HCT116 (cell line): ENCODE measurements at regions not wholly inside any gene's neighbourhood (a gene's known extent, or its start where the extent isn't known, plus 50 kb on each side); places are given as distances from the start of the nearest gene placed in this dataset.

ENCODE experiments used
- ATAC-seq: fragments of 200-7000 bp; cut with Tn5 transposase; 2 replicates; pipeline ENCODE4 v1.9.1; 2020; ENCODE audit warnings: mild to moderate bottlenecking, moderate library complexity
- BruUV-seq: library from RNA; stranded (reverse); fragments of 400-500 nt; replicated peaks from 2 replicates; lab custom pipeline; 2021; lab: Mats Ljungman, UMichigan
- CTCF ChIA-PET: fragments of 300-600 bp; sonication (Branson Sonifier 250); formaldehyde crosslinking; loops from one replicate; lab custom pipeline; 2021; ENCODE audit warnings: antibody characterized with exemption; lab: Charles Lee
- POLR2A ChIA-PET: fragments of 300-600, 350-600 bp; sonication (Branson Sonifier 250); formaldehyde crosslinking; loops from one replicate; lab custom pipeline; 2021; ENCODE audit warnings: antibody characterized with exemption; lab: Charles Lee
- RAD21 ChIA-PET, 2 experiments: fragments of 300-600 bp; sonication (Branson Sonifier 250); formaldehyde crosslinking; loops; one replicate each; lab custom pipeline; 2023; ENCODE audit warnings: low total read pairs in 2 of 2; ENCODE audit not compliant: uncharacterized antibody in 2 of 2, unreplicated experiment in 2 of 2, low non-redundant PET in 1 of 2; lab: Charles Lee
- DNase-seq: peaks from one replicate; pipeline ENCODE4 v3.0.0-alpha.2; 2010; ENCODE audit warnings: low read depth, low spot score
- H2AFZ ChIP-seq: fragments of 200-600 bp; shearing (Covaris generic), sonication (generic); 2 replicates; pipeline ENCODE4 v1.6.1; 2017; ENCODE audit warnings: low read depth, mixed run types, mixed read lengths, antibody characterized with exemption, low read length; ENCODE audit not compliant: poor library complexity, severe bottlenecking
- H3K27ac ChIP-seq: 2 replicates; pipeline ENCODE4 v1.5.1; 2012; ENCODE audit warnings: low read depth, low read length
- H3K27me3 ChIP-seq: fragments of 200-600 bp; sonication (generic); 2 replicates; pipeline ENCODE4 v1.6.1; 2016; ENCODE audit warnings: mixed run types, low read length, mixed read lengths; ENCODE audit not compliant: insufficient read depth
- H3K36me3 ChIP-seq, 2 experiments: fragments of 200-500 bp in 1 of 2; fragments of 200-600 bp in 1 of 2; sonication (Bioruptor generic) in 1 of 2; sonication (generic) in 1 of 2; 2 replicates each; pipeline versions ENCODE4 v1.5.1 to v1.6.1; 2014 to 2016; ENCODE audit warnings: low read length in 2 of 2, inconsistent platforms in 1 of 2, mixed read lengths in 1 of 2, mixed run types in 1 of 2; ENCODE audit not compliant: insufficient read depth in 2 of 2, control insufficient read depth in 1 of 2
- H3K4me1 ChIP-seq, 2 experiments: fragments of 200-600 bp in 1 of 2; sonication (generic) in 1 of 2; 2 replicates each; pipeline versions ENCODE4 v1.5.1 to v1.6.1; 2012 to 2017; ENCODE audit warnings: low read length in 2 of 2, inconsistent platforms in 1 of 2, mild to moderate bottlenecking in 1 of 2, mixed read lengths in 1 of 2, mixed run types in 1 of 2, moderate library complexity in 1 of 2; ENCODE audit not compliant: insufficient read depth in 2 of 2, control insufficient read depth in 1 of 2
- H3K4me2 ChIP-seq: fragments of 200-600 bp; sonication (generic); 2 replicates; pipeline ENCODE4 v1.6.1; 2017; ENCODE audit warnings: mixed run types, low read length, mixed read lengths
- H3K4me3 ChIP-seq, 2 experiments: fragments of 200-600 bp in 1 of 2; sonication (generic) in 1 of 2; replicated peaks in 1 of 2; 2 replicates each; pipeline ENCODE4 v1.5.1; 2011 to 2016; ENCODE audit warnings: low read length in 2 of 2, control low read depth in 1 of 2, low read depth in 1 of 2, mild to moderate bottlenecking in 1 of 2, mixed read lengths in 1 of 2, mixed run types in 1 of 2
- H3K79me2 ChIP-seq: fragments of 200-600 bp; sonication (generic); 2 replicates; pipeline ENCODE4 v1.6.1; 2017; ENCODE audit warnings: mild to moderate bottlenecking, mixed run types, low read length, moderate library complexity, mixed read lengths; ENCODE audit not compliant: insufficient read depth
- H3K9ac ChIP-seq: fragments of 200-600 bp; sonication (generic); 2 replicates; pipeline ENCODE4 v1.6.1; 2016; ENCODE audit warnings: low read length, mixed read lengths
- H3K9me2 ChIP-seq: fragments of 200-600 bp; sonication (generic), shearing (Covaris generic); 2 replicates; pipeline ENCODE4 v1.6.1; 2017; ENCODE audit warnings: mixed run types, mild to moderate bottlenecking, moderate library complexity; ENCODE audit not compliant: insufficient read depth
- H3K9me3 ChIP-seq, 2 experiments: fragments of 200-500 bp in 1 of 2; fragments of 200-600 bp in 1 of 2; sonication (Bioruptor generic) in 1 of 2; sonication (generic) in 1 of 2; 2 replicates each; pipeline ENCODE4 v1.6.1; 2014 to 2017; ENCODE audit warnings: low read length in 2 of 2, mixed read lengths in 2 of 2, inconsistent platforms in 1 of 2, low read depth in 1 of 2, mild to moderate bottlenecking in 1 of 2, mixed run types in 1 of 2, moderate library complexity in 1 of 2; ENCODE audit not compliant: control insufficient read depth in 1 of 2, insufficient read depth in 1 of 2
- H4K20me1 ChIP-seq: fragments of 200-600 bp; sonication (generic), shearing (Covaris generic); 2 replicates; pipeline ENCODE4 v1.6.1; 2017; ENCODE audit warnings: mixed run types, mild to moderate bottlenecking, moderate library complexity; ENCODE audit not compliant: insufficient read depth
- CBX3 ChIP-seq: IDR thresholded peaks from 2 replicates; pipeline ENCODE4 v1.6.1; 2012; ENCODE audit warnings: low read depth
- EGR1 ChIP-seq: IDR thresholded peaks from 2 replicates; pipeline ENCODE4 v1.6.1; 2012; ENCODE audit warnings: low read depth
- EZH2 ChIP-seq: fragments of 200-600 bp; sonication (generic); IDR thresholded peaks from 2 replicates; pipeline ENCODE4 v1.6.1; 2017; ENCODE audit warnings: antibody characterized with exemption, mixed run types
- EZH2phosphoT487 ChIP-seq: fragments of 200-600 bp; IDR thresholded peaks from 2 replicates; pipeline ENCODE4 v1.6.1; 2018; ENCODE audit warnings: antibody characterized with exemption, borderline replicate concordance
- JUND ChIP-seq: IDR thresholded peaks from 2 replicates; pipeline ENCODE4 v1.6.1; 2012
- POLR2A ChIP-seq: IDR thresholded peaks from 2 replicates; pipeline ENCODE4 v1.7.0; 2011; ENCODE audit warnings: borderline replicate concordance; ENCODE audit not compliant: insufficient read depth, insufficient read length; ENCODE audit errors: extremely low read depth
- POLR2AphosphoS5 ChIP-seq: IDR thresholded peaks from 2 replicates; pipeline ENCODE4 v1.6.1; 2011; ENCODE audit warnings: mild to moderate bottlenecking, low read depth, low read length, moderate library complexity
- RAD21 ChIP-seq: IDR thresholded peaks from 2 replicates; pipeline ENCODE4 v1.6.1; 2012; ENCODE audit warnings: low read depth, mild to moderate bottlenecking
- SIN3A ChIP-seq: IDR thresholded peaks from 2 replicates; pipeline ENCODE4 v1.6.1; 2012; ENCODE audit warnings: low read depth
- YY1 ChIP-seq: IDR thresholded peaks from 2 replicates; pipeline ENCODE4 v1.6.1; 2011; ENCODE audit warnings: low read length, low read depth, moderate library complexity, mild to moderate bottlenecking; ENCODE audit not compliant: insufficient replicate concordance; ENCODE audit errors: extremely low read depth
- ZFX ChIP-seq: fragments of 450-650 bp; IDR thresholded peaks from 2 replicates; pipeline ENCODE4 v1.6.1; 2017
- ZNF274 ChIP-seq: fragments of 200-500 bp; sonication (Bioruptor generic); IDR thresholded peaks from 2 replicates; pipeline ENCODE4 v1.6.1; 2014; ENCODE audit warnings: mild to moderate bottlenecking, low read depth, low read length, inconsistent platforms
- intact Hi-C: fragments of 100-400 bp; cut with micrococcal nuclease; formaldehyde crosslinking; loops from 2 replicates; pipeline ENCODE4 v1.10.0; 2022
- TF ChIP-seq, protein P1 (sequence below), 3 experiments: fragments of 200-600 bp in 1 of 3; sonication (generic) in 1 of 3; IDR thresholded peaks in 2 of 3; conservative IDR thresholded peaks in 1 of 3; 2 replicates each; pipeline ENCODE4 v1.5.1; 2012 to 2017; ENCODE audit warnings: low read depth in 2 of 3, low read length in 2 of 3, antibody characterized with exemption in 1 of 3, borderline replicate concordance in 1 of 3, control low read depth in 1 of 3, mild to moderate bottlenecking in 1 of 3, mixed read lengths in 1 of 3, mixed run types in 1 of 3, moderate library complexity in 1 of 3; ENCODE audit not compliant: insufficient read depth in 1 of 3
- TF ChIP-seq, protein P2 (sequence below): IDR thresholded peaks from 2 replicates; pipeline ENCODE4 v1.6.1; 2012
- TF ChIP-seq, protein P3 (sequence below): IDR thresholded peaks from 2 replicates; pipeline ENCODE4 v1.6.1; 2012; ENCODE audit warnings: low read depth

DNA sequence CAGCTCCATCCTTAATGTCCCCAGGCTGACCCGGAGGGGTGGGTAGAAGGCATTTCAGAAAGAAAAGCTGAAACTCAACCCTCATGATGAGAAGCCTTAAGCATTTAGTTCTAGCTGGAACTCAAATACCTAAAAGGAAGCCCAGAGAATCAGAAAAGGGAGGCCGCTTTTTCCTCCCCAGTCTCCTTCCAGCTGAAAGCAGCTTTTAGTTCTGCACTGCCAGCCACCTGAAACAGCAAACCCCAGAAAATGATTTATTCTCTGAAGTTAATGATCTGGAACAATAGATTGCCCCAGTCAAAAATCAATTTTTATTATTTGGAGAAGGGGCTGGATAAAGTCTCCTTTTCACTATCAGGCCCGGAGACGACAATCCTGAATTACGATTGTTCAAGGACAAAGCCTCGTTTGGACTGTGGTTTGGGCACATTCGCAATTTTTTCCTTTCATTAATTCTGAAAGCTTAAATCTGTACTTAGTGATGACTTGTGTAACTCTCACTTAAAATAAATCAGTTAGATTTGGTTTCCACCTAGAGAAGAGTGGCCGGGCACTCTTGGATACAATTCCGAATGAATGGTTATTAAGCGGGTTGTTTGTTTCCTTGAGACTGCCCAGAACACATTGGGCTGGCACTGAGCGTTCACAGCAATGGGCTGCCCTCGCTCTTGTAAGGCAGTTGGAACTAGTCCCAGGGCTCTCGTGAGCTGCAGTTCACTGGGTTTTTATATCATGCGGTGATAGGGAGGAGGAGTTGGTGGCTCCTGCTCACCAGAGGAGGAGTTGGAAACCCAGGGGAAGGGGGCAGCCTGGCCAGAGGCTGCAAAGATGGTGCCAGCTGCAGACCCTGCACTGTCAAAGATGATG is 262.2 kb downstream of the CCSER2 start:
- ChIA-PET POLR2A (no interaction called here), CTCF (no interaction called here), RAD21 (no interaction called here)
- H4K20me1 ChIP-seq, result no peaks in the 10 kb centered on the region
- DNase-seq, result no peak
- H3K4me3 ChIP-seq, result no peak overlapping the region
- no peak overlapping the region for H3K27ac ChIP-seq
- H3K27me3 ChIP-seq, result peaks cover 4% of the 10 kb centered on the region; the same call in 1 of the 2 replicates
- no TSS peak for BruUV-seq
- no peak overlapping the region for H3K4me2 ChIP-seq
- intact Hi-C loops, result no loop called here
- no peaks in the 10 kb centered on the region for H3K4me1 ChIP-seq
- H3K9me2 ChIP-seq, result no peaks in the 10 kb centered on the region
- H2AFZ ChIP-seq, result no peak overlapping the region
- TF ChIP-seq, protein P1, sequence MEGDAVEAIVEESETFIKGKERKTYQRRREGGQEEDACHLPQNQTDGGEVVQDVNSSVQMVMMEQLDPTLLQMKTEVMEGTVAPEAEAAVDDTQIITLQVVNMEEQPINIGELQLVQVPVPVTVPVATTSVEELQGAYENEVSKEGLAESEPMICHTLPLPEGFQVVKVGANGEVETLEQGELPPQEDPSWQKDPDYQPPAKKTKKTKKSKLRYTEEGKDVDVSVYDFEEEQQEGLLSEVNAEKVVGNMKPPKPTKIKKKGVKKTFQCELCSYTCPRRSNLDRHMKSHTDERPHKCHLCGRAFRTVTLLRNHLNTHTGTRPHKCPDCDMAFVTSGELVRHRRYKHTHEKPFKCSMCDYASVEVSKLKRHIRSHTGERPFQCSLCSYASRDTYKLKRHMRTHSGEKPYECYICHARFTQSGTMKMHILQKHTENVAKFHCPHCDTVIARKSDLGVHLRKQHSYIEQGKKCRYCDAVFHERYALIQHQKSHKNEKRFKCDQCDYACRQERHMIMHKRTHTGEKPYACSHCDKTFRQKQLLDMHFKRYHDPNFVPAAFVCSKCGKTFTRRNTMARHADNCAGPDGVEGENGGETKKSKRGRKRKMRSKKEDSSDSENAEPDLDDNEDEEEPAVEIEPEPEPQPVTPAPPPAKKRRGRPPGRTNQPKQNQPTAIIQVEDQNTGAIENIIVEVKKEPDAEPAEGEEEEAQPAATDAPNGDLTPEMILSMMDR (IDR thresholded peaks at IDR 0.05 in 2 of 3, conservative IDR thresholded peaks at IDR 0.05 in 1 of 3; ENCODE audit: borderline replicate concordance in 1 of 3, insufficient read depth in 1 of 3, low read depth in 2 of 3, low read length in 2 of 3), result no peak
- TF ChIP-seq CBX3 (no peak), ZNF274 (no peak), EZH2 (no peak), ZFX (no peak), YY1 (no peak), RAD21 (no peak), SIN3A (no peak), POLR2A (no peak), JUND (no peak), EGR1 (no peak), POLR2AphosphoS5 (no peak), EZH2phosphoT487 (no peak)
- TF ChIP-seq, protein P2, sequence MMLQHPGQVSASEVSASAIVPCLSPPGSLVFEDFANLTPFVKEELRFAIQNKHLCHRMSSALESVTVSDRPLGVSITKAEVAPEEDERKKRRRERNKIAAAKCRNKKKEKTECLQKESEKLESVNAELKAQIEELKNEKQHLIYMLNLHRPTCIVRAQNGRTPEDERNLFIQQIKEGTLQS, result no peak
- TF ChIP-seq, protein P3, sequence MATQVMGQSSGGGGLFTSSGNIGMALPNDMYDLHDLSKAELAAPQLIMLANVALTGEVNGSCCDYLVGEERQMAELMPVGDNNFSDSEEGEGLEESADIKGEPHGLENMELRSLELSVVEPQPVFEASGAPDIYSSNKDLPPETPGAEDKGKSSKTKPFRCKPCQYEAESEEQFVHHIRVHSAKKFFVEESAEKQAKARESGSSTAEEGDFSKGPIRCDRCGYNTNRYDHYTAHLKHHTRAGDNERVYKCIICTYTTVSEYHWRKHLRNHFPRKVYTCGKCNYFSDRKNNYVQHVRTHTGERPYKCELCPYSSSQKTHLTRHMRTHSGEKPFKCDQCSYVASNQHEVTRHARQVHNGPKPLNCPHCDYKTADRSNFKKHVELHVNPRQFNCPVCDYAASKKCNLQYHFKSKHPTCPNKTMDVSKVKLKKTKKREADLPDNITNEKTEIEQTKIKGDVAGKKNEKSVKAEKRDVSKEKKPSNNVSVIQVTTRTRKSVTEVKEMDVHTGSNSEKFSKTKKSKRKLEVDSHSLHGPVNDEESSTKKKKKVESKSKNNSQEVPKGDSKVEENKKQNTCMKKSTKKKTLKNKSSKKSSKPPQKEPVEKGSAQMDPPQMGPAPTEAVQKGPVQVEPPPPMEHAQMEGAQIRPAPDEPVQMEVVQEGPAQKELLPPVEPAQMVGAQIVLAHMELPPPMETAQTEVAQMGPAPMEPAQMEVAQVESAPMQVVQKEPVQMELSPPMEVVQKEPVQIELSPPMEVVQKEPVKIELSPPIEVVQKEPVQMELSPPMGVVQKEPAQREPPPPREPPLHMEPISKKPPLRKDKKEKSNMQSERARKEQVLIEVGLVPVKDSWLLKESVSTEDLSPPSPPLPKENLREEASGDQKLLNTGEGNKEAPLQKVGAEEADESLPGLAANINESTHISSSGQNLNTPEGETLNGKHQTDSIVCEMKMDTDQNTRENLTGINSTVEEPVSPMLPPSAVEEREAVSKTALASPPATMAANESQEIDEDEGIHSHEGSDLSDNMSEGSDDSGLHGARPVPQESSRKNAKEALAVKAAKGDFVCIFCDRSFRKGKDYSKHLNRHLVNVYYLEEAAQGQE, result no peak
- no peak for ATAC-seq
- H3K79me2 ChIP-seq, result no peaks in the 10 kb centered on the region
- H3K9ac ChIP-seq, result no peak overlapping the region
- H3K9me3 ChIP-seq, result no peaks in the 10 kb centered on the region
- no peaks in the 10 kb centered on the region for H3K36me3 ChIP-seq
